ENCODE measurements at regions not wholly inside any gene's neighbourhood (a gene's known extent, or its start where the extent isn't known, plus 50 kb on each side); places are given as distances from the start of the nearest gene placed in this dataset.
"Not testable (repeated sequence)": the region's sequence is repeated elsewhere in the genome, so short reads cannot be mapped to it uniquely, and the experiment has no call there.

GRCh38 chr13:84097148-84097547 lies 214.9 kb upstream of the SLITRK1 start:
- no peaks in the 10 kb centered on the region for H3K4me1 ChIP-seq
- no peaks in the 10 kb centered on the region for H3K27me3 ChIP-seq (ENCODE audit: low read depth)
- TF ChIP-seq, protein P1, sequence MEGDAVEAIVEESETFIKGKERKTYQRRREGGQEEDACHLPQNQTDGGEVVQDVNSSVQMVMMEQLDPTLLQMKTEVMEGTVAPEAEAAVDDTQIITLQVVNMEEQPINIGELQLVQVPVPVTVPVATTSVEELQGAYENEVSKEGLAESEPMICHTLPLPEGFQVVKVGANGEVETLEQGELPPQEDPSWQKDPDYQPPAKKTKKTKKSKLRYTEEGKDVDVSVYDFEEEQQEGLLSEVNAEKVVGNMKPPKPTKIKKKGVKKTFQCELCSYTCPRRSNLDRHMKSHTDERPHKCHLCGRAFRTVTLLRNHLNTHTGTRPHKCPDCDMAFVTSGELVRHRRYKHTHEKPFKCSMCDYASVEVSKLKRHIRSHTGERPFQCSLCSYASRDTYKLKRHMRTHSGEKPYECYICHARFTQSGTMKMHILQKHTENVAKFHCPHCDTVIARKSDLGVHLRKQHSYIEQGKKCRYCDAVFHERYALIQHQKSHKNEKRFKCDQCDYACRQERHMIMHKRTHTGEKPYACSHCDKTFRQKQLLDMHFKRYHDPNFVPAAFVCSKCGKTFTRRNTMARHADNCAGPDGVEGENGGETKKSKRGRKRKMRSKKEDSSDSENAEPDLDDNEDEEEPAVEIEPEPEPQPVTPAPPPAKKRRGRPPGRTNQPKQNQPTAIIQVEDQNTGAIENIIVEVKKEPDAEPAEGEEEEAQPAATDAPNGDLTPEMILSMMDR (IDR thresholded peaks at IDR 0.05): no peak
- no peaks in the 10 kb centered on the region for H3K9me3 ChIP-seq
- no peak overlapping the region for H3K4me3 ChIP-seq
- DNase-seq (no peak), ATAC-seq (no peak)
- H3K36me3 ChIP-seq: no peaks in the 10 kb centered on the region
- intact Hi-C loops (cut with DNase I): no loop called here
- no peak overlapping the region for H3K27ac ChIP-seq

- no peak overlapping the region for H3K27ac ChIP-seq
- ATAC-seq (no peak), DNase-seq (no peak)
- TF ChIP-seq, protein P1 (IDR thresholded peaks at IDR 0.05): no peak
- no peaks in the 10 kb centered on the region for H3K36me3 ChIP-seq
- H3K27me3 ChIP-seq (ENCODE audit: low read depth): no peaks in the 10 kb centered on the region
- no peaks in the 10 kb centered on the region for H3K9me3 ChIP-seq
- intact Hi-C loops (cut with DNase I): no loop called here
- no peaks in the 10 kb centered on the region for H3K4me1 ChIP-seq
- H3K4me3 ChIP-seq: no peak overlapping the region
Observed at GRCh38 chr13:84096216-84096615, 213.9 kb upstream of the SLITRK1 start.

- H3K9me3 ChIP-seq: no peaks in the 10 kb centered on the region
- H3K36me3 ChIP-seq: no peaks in the 10 kb centered on the region
- TF ChIP-seq, protein P1 (IDR thresholded peaks at IDR 0.05): no peak
- no peaks in the 10 kb centered on the region for H3K4me1 ChIP-seq
- no peaks in the 10 kb centered on the region for H3K27me3 ChIP-seq (ENCODE audit: low read depth)
- H3K4me3 ChIP-seq: no peak overlapping the region
- ATAC-seq (no peak), DNase-seq (no peak)
- intact Hi-C loops (cut with DNase I): no loop called here
- no peak overlapping the region for H3K27ac ChIP-seq
Observed at GRCh38 chr13:84088996-84089395, 206.7 kb upstream of the SLITRK1 start.

GRCh38 chr13:84086847-84087162 lies 204.5 kb upstream of the SLITRK1 start:
- Histone ChIP-seq H3K4me3 (no peak overlapping the region), H3K27ac (no peak overlapping the region), H3K36me3 (no peaks in the 10 kb centered on the region), H3K9me3 (no peaks in the 10 kb centered on the region), H3K4me1 (no peaks in the 10 kb centered on the region), H3K27me3 (ENCODE audit: low read depth) (no peaks in the 10 kb centered on the region)
- DNase-seq (no peak), ATAC-seq (no peak)
- intact Hi-C loops (cut with DNase I): no loop called here
- TF ChIP-seq, protein P1 (IDR thresholded peaks at IDR 0.05): no peak

DNA sequence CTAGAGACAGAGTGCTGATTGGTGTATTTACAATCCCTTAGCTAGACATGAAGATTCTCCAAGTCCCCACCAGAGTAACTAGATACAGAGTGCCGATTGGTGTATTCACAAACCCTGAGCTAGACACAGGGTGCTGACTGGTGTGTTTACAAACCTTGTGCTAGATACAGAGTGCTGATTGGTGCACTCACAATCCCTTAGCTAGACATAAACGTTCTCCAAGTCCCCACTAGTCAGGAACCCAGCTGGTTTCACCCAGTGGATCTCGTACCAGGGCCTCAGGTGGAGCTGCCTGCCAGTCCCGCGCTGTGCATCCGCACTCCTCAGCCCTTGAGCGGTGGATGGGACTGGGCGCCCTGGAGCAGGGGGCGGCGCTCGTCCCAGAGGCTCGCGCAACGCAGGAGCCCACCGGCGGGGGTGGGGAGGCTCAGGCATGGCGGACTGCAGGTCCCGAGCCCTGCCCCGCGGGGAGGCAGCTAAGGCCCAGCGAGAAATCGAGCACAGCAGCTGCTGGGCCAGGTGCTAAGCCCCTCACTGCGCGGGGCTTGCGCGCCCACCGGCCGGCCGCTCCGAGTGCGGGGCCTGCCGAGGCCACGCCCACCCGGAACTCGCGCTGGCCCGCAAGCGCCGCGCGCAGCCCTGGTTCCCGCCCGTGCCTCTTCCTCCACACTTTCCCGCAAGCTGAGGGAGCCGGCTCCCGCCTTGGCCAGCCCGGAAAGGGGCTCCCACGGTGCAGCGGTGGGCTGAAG lies 204.0 kb upstream of the SLITRK1 start:
- DNase-seq; ATAC-seq; H3K9me3 ChIP-seq; H3K27ac ChIP-seq; intact Hi-C loops (cut with DNase I); H3K4me3 ChIP-seq; H3K36me3 ChIP-seq; H3K27me3 ChIP-seq (ENCODE audit: low read depth); H3K4me1 ChIP-seq: not testable (repeated sequence)

DNA sequence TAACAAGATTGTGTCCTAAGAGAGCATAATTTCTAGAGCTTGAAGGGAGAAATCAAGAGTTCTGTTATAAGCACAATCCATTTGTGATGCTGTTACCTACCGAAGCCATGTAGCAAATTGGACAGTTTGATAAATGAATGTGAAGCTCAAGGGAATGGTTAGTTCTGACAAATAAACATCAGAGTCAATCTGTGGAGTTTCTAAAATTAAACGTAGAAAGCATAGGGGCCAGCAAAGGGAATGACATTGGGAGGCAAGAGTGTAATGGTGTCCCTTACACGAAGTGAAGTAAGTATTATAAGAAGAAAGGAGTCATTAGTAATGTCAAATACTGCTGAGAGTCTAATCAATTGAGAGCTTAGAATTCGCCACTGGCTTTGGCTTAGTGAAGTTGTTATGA lies 200.2 kb upstream of the SLITRK1 start:
- DNase-seq (no peak), ATAC-seq (no peak)
- no peak overlapping the region for H3K4me3 ChIP-seq
- TF ChIP-seq, protein P1 (IDR thresholded peaks at IDR 0.05): no peak
- intact Hi-C loops (cut with DNase I): no loop called here
- no peaks in the 10 kb centered on the region for H3K36me3 ChIP-seq
- no peaks in the 10 kb centered on the region for H3K27me3 ChIP-seq (ENCODE audit: low read depth)
- H3K9me3 ChIP-seq: no peaks in the 10 kb centered on the region
- H3K27ac ChIP-seq: no peak overlapping the region
- no peaks in the 10 kb centered on the region for H3K4me1 ChIP-seq
